GM21423 (cell line): ENCODE measurements at regions not wholly inside any gene's neighbourhood (a gene's known extent, or its start where the extent isn't known, plus 50 kb on each side); places are given as distances from the start of the nearest gene placed in this dataset.
"Not testable (repeated sequence)": the region's sequence is repeated elsewhere in the genome, so short reads cannot be mapped to it uniquely, and the experiment has no call there.

Experiments
- ATAC-seq: cut with Tn5 transposase; IDR thresholded peaks from one replicate; pipeline ENCODE4 v1.9.1; 2021; ENCODE audit warnings: mild to moderate bottlenecking, moderate library complexity; ENCODE audit not compliant: unreplicated experiment

DNA sequence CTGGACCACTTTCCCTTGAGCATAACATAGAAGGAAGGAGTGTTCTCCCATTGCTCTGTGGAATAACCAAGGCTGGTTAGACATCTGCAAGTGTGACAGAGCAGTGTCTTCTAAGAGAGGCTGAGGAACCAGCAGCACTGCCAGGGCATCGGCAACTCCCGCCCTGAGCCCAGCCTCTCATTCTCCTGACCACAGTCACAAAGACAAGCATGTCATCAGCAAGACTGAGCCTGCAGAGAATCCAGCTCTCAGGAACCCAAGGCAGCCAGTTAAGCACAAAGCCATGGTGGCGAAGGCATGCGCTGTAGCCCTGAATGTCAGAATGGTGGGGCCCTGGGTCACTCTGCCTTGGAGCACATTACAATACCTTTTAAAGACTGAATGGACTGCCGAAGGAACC lies 253.9 kb downstream of the AGTPBP1 start:
- no peak for ATAC-seq

DNA sequence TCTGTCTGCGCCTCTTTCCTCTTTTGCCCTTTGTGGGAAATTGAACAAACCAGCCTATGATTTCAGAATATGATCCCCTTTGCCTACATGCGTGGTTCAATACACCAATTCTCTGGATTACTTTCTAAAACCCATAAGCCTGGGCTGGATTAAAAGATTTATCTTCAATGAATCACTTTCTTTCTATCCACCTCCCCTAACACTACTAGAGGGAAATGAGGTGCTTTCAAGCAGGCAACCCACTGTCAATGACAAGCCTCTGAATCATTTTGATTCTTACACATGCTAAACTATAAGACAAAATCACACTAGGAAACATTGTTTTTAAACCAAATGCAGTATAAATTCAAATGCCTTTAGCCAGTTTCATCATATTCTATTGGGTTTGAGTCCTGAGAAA lies 257.5 kb downstream of the AGTPBP1 start:
- no peak for ATAC-seq

DNA sequence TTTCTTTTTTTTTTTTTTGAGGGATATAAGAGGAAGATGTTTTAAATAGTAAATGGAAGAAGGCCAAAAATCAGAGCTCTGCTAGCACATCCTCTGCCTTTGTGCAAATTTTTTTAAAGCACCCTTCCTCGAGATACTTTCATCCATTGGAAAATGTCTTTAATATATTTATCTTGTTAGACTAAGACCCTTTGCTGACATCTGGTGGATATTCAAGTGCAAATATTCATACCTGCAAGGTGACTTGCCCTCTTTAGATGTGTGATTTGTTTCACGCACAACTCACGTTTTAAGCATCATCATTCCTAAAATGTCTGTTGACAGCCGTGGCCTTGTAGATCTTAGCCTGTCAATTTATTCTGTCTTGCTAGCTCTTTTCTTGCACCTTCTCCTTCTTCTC lies 258.5 kb downstream of the AGTPBP1 start:
- ATAC-seq: no peak

DNA sequence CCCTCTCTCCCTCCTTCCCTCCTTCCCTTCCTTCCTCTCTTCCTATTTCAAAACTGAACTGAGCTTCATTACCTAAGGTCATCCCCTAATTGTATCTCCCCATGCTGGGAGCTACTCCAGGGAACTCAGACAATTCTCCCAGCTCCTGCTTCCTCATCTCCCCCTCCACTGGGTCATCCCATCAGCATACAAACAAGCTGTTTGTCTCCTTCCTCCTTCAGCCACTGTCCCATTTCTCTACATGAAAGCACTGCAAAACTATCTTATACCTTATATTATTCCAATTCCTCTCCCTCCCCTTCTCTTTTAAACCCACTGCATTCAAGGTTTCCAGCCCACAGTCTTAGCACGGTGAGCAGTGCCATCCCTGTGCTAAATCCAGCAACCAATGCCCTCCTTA lies 262.4 kb downstream of the AGTPBP1 start:
- ATAC-seq: no peak

DNA sequence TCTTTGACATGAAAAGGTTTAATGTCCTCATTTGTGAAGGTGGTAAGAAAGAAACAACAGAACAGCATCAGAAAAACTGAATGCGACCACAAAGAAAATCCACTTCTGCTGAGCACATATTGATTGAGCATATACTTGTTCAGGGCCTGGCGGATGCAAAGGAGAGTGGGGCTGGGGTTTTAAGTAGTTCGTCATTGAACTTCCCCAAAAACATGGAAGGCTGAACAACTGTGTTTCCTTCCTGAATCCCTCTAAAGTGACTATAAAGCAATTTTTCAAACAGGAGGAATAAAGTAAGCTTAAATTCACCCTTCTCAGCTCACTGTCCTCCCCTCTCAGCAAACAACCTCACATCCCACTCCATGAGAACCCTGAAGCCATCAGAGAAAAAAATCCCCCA lies 262.9 kb downstream of the AGTPBP1 start:
- no peak for ATAC-seq

DNA sequence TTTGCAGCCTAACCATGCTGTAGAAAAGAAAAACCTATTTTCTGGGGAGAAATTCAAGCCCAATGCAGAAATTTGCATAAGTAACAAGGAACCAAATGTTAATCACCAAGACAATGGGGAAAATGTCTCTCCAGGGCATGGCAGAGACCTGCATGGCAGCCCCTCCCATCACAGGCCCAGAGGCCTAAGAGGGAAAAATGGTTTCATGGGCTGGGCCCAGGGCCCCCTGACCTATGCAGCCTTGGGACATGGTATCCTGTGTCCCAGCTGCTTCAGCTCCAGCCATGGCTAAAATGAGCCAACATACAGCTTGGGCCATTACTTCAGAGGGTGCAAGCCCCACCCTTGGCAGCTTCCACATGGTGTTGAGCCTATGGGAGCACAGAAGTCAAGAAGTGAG lies 266.9 kb downstream of the AGTPBP1 start:
- not testable (repeated sequence) for ATAC-seq

DNA sequence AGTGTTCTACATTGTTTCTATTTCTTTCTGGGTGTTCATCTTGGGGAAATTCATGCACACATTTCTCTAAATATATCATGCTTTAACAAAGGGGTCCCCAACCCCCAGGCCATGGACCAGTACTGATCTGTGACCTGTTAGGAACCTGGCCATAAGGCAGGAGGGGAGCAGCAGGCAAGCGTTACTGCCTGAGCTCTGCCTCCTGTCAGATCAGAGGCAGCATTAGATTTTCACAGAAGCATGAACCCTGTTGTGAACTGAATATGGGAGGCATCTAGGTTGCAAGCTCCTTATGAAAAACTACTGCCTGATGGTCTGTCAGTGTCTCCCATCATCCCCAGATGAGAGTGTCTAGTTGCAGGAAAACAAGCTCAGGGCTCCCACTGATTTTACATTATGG lies 270.0 kb downstream of the AGTPBP1 start:
- no peak for ATAC-seq

DNA sequence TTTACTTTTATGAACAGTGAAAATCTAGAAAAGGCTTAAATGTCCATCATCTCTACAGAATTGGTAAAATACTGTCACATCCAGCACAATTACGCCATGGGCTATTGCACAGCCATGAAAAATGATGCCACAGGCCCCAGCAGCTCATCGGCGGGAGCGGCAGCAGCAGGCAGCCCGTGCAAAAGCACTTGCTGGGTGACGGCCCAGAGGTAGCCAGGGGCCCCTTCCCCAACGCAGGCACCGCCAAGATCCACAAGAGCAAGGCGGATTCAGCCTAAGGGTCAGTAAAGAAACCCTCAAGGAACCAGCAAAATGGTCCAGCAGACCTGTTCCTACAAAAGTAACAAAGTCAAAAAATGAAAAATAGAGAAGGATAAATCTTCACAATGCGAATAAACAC lies 272.7 kb downstream of the AGTPBP1 start:
- ATAC-seq: no peak

DNA sequence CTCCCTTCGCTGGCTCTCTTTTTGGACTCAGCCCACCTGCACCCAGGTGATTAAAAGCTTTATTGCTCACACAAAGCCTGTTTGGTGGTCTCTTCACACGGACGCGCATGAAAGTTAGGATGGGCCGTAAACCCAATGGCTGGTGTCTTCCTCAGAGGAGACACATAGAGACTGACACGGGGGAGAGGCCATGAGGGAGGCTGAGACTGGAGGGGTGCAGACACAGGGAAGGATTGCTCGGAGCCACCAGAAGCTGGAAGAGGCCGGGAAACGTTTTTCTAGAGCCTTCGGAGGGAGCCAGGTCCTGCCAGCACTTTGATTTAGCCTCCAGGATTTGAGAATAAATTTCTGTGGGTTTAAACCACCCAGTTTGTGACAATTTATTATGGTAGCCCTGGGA lies 274.9 kb downstream of the AGTPBP1 start:
- no peak for ATAC-seq

DNA sequence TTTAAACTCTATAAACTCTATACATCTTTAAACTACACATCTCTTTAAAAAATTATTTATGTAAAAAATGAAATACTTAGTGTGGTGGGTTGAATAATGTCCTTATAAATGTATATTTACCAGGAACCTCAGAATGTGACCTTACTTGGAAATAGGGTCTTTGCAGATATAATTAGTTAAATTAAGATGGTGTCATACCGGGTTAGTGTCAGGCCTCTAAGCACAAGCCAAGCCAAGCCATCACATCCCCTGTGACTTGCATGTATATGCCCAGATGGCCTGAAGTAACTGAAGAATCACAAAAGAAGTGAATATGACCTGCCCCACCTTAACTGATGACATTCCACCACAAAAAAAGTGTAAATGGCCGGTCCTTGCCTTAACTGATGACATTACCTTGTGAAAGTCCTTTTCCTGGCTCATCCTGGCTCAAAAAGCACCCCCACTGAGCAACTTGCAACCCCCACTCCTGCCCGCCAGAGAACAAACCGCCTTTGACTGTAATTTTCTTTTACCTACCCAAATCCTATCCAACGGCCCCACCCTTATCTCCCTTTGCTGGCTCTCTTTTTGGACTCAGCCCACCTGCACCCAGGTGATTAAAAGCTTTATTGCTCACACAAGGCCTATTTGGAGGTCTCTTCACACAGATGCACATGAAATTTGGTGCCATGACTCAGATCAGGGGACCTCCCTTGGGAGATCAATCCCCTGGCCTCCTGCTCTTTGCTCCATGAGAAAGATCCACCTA lies 283.5 kb downstream of the AGTPBP1 start:
- not testable (repeated sequence) for ATAC-seq

DNA sequence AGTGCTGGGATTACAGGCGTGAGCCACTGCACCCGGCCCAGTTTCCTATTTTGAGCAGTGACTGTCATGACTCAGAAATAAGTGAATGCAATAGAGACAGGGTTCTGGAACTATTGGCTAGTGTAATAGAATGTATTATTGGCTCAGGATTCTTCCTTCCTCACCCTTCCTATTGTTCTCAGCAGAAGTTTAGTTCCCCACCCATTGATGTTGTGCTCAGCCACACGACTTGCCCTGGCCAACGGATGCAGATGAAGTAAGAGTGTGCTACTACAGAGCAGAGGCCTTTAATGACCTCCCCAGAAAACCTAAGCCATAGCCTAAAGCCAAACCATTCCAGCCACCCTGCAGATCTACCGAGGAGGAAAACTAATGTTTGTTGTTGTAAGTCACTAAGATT lies 287.9 kb downstream of the AGTPBP1 start:
- no peak for ATAC-seq

DNA sequence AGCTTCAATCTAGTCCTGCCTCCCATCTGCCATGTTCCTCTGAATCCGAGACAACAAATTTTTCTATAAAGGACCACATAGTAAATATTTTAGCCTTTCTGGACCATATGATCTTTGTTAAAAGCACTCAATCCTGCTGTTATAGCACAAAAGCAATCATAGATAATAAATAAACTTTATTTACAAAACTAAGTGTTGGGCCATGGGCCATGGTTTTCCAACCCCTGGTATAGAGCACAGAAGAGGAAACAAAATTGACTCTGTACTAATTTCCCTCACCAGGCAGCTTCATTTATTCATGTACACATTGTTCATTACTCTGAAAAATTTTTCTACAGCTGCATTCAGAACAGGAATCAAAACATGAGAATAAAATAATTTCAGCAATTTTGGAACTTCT lies 288.9 kb downstream of the AGTPBP1 start:
- no peak for ATAC-seq

DNA sequence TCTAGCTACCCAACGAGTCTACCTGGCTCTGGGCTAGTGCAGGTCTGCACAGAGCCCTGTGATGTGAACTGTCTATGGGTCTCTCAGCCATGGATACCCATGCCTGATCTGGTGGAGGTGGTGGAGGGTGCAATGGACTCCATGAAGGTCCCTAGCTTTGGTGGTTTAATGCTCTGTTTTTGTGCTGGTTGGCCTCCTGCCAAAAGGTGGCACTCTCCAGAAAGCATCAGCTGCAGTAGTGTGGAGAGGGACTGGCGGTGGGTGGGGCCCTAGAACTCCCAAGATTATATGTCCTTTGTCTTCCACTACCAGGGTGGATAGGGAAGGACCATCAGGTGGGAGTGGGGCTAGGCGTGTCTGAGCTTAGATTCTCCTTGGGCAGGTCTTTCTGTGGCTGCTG lies 290.1 kb downstream of the AGTPBP1 start:
- ATAC-seq: no peak

DNA sequence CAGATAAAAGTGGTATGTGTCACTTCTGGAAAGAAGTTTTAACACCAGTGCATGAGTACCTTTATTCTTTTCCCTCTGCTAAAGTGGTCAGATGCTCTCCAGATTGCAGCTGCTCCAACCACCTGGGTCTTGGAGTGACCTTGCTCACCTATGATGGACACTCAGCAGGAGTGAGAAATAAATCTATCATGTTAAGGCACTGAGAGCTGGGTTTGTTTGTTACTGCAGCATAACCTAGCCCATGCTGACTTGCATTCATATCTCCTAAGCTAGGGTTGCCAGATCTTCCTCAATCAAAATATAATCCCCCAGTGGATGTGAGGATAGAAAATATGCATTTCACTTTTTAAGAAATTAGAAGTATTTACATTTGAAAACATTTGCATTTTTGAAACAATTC lies 295.9 kb downstream of the AGTPBP1 start:
- no peak for ATAC-seq

DNA sequence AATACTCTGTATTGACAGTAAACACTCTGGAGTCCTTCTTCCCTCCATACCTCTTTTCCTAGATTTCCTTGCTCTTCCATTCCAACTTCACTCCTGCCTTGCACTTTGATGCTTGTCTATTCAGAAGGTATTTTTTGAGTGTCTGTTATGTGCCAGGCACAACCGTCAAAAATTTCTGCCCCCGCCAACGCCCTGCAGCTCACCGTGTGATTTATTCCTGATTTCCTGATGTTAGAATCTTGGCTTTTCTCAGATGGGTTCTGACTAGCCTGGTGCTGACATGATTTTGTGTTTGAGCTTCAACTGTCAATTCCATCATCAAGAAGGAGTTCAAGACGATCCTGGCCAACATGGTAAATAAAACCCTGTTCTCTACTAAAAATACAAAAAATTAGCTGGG lies 297.5 kb downstream of the AGTPBP1 start:
- ATAC-seq: no peak

DNA sequence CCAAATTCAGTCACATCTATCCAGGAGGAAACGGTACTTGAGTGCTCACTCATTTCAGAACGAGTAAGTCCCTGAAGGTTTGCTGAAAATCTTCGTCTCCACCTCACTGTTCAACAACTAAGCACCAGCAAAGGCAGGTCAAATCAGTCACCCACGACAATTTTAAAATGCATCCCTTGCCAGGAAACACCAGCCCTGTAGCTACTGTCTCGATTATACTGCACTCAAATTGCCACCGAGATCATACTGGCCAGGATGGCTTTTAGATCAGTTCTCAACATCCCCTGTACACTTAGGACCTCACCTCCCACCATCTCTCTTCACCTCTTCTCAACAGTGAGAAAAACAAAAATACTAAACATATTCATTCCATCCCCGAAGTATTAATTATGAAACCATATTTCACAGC lies 298.6 kb downstream of the AGTPBP1 start:
- ATAC-seq: no peak

DNA sequence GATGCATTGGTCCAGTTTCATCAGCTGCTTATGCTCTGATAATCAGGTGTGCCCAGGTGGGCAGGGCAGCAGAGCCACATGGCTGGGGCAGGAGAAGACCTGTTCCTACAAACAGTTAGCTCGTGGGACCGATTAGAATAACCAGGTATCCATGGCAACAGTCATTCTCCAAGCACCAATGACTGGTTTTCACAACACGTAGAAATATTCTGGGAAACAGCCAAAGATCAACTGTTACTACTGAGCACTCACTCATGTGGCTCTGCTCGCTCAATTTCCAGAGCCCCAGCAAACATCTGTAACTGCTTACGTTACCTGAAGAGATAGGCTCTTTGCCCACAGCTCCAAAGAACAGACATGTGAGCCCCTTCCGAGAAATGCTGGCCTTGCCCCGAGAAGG lies 302.0 kb downstream of the AGTPBP1 start:
- no peak for ATAC-seq

DNA sequence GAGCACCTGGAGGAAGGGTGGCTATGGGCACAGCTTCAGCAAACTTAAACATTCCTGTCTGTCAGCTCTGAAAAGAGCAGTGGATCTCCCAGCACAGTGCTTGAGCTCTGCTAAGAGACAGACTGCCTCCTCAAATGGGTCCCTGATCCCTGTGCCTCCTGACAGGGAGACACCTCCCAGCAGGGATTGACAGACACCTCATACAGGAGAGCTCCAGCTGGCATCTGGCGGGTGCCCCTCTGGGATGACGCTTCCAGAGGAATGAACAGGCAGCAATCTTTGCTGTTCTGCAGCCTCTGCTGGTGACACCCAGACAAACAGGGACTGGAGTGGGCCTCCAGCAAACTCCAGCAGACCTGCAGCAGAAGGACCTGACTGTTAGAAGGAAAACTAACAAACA lies 307.8 kb downstream of the AGTPBP1 start:
- ATAC-seq: not testable (repeated sequence)

DNA sequence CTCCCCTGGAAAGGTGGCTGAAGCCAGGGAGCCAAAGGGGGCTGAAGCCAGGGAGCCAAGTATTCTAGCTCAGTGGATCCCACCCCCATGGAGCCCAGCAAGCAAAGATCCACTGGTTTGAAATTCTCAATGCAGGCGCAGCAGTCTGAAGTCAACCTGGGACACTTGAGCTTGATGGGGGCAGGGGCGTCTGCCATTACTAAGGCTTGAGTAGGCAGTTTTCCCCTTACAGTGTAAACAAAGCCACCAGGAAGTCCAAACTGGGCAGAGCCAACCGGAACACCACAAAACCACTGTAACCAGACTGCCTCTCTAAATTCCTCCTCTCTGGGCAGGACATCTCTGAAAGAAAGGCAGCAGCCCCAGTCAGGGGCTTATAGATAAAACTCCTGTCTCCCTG lies 308.2 kb downstream of the AGTPBP1 start:
- not testable (repeated sequence) for ATAC-seq

DNA sequence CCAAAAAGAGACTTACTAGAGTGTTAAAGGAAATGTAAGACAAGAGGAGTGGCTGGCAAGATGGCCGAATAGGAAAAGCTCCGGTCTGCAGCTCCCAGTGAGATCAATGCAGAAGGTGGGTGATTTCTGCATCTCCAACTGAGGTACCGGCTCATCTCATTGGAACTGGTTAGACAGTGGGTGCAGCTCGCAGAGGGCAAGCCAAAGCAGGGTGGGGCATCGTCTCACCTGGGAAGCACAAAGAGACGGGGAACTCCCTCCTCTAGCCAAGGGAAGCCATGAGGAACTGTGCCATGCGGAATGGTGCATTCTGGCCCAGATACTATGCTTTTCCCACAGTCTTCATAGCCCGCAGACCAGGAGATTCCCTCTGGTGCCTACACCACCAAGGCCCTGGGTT lies 308.7 kb downstream of the AGTPBP1 start:
- ATAC-seq: no peak

DNA sequence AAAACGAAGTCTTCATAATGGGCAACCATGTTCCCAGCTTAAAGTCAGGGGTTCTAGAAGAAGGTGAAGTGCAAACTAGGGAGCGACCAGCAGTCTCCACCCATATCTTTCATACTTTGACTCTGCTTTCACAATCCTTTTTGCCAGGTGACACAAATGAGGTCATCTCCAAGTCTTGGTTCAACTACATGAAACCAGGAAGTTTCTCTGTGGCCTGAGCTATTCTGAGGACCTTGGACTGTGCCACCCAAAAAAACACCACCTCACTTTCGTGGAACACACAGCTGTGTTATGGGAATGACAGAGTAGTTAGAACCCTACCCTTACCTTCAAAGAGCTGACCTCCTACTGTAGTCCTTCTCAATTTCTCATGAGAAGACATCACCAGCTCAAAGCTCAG lies 309.2 kb downstream of the AGTPBP1 start:
- no peak for ATAC-seq

DNA sequence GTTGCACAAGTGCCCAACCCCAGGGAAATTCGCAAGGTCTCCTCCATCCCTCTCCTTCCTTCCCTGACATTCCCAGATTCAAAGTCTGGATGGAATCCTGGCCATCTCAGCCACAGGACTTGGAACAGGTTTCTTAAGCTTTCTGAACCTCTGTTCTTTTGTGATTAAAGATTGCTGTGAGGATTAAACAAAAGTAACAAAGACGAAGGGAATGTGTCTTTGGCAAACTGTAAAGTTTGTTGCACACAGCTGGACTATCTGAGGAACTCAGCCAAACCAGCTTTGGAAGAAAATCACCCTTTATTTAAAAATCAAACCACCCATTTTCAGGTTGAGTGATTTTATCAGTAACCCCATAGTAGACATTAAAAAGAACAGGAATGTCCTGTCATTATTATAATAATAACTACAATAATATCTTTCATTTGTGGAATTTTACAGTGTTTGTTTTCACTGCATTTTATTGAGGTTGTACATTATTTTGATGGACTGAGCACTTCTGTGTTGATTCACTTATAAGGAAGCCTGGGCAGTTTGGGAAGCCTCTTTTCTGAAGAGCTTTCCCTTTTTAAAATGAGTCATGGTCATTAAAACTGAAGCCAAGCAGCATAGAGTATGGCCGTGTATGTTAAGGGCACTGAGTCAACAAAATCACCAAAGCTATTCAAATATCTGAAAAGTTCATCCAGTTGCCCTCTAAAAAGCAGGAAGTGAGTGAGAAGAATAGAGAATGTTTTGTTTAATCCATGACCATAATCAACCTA lies 310.2 kb downstream of the AGTPBP1 start:
- no peak for ATAC-seq
